ENCODE measurements at regions not wholly inside any gene's neighbourhood (a gene's known extent, or its start where the extent isn't known, plus 50 kb on each side); places are given as distances from the start of the nearest gene placed in this dataset.

- TF ChIP-seq ELK1 (IDR thresholded peaks at IDR 0.05; ENCODE audit: low read depth, low read length) = no peak
- TF ChIP-seq POLR2A (IDR thresholded peaks at IDR 0.05; ENCODE audit: low read length) = no peak
- TF ChIP-seq USF2 (IDR thresholded peaks at IDR 0.05) = no peak
Measured at GRCh38 chr6:27575594-27576361, 102.9 kb upstream of the ZNF184 start.
